HG02884 (cell line): ENCODE measurements at regions not wholly inside any gene's neighbourhood (a gene's known extent, or its start where the extent isn't known, plus 50 kb on each side); places are given as distances from the start of the nearest gene placed in this dataset.
"Not testable (repeated sequence)": the region's sequence is repeated elsewhere in the genome, so short reads cannot be mapped to it uniquely, and the experiment has no call there.

ENCODE experiments used
- ATAC-seq: cut with Tn5 transposase; IDR thresholded peaks from one replicate; pipeline ENCODE4 v1.9.1; 2021; ENCODE audit warnings: mild to moderate bottlenecking, moderate library complexity; ENCODE audit not compliant: unreplicated experiment

DNA sequence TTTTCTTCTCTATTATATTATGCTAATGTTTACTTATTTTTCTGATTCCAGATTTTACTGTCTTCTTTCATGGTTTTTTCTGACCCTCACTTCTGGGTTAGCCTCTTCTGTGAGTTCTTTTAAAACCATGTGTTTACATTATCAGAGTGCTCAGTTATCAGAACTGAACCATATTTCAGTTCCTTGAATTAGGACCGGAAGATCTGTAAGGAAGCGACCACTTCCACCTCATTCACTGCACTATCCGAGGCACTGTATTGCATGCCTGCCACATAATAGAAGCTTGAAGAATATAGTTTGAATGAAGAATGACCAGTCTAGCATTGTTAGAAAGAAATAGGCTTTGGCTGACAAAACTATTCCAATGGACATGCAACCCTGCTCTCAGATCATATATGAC lies 281.0 kb upstream of the DEPDC1 start:
- no peak for ATAC-seq

DNA sequence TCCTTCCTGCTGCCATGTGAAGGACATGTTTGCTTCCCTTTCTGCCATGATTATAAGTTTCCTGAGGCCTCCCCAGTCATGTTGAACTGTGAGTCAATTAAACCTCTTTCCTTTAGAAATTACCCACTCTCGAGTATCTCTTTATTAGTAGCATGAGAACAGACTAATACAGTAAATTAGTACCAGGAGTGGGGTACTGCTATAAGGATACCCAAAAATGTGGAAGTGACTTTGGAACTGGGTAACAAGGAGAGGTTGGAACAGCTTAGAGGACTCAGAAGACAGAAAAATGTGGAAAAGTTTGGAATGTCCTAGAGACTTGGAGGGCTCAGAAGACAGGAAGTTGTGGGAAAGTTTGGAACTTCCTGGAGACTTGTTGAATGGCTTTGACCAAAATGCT lies 283.0 kb upstream of the DEPDC1 start:
- not testable (repeated sequence) for ATAC-seq

DNA sequence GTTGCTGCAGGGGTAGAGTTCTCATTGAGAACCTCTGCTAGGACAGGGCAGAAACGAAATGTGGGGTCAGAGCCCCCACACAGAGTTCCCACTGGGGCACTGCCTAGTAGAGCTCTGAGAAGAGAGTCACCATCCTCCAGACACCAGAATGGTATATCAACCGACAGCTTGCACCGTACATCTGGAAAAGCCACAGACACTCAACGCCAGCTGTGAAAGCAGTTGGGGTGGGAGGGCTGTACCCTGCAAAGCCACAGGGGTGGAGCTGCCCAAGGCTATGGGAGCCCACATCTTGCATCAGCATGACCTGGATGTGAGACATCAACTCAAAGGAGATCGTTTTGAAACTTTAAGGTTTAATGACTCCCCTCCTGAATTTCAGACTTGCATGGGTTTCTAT lies 284.0 kb upstream of the DEPDC1 start:
- no peak for ATAC-seq

DNA sequence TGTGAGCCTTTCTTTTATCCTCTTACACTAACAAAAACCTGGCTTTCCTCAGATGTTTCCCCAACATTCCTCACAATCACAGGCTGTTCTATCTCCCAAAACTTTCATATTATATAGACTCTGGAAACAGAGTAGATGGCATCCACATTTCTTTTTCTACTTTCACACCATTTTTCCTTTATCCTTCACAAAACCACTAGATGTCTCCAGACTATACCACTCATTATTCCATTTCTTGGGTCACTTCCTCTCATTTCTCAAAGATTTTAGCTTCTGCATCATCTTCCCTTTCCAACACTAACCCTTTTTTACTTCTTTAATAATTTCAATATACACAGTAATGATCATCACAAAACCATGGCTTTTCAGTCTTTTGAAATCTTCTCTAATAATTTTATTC lies 286.0 kb upstream of the DEPDC1 start:
- no peak for ATAC-seq

DNA sequence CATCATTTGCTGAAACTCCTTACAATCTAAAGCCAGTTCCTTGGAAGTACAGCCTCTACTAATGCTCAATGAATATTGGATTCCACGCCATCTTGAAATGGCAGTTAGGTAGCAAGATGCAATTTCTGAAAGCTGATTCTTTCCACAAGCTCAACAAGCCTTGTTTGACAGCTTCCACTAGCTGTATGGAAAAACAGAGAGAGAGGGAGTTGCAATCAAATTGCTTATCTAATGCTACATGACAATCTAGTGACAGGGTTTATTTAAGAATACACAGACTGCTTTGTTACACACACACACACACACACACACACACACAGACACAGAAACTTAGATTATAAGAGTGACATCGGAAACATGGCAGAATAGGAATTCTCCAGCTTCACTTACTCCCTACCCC lies 288.4 kb upstream of the DEPDC1 start:
- no peak for ATAC-seq

DNA sequence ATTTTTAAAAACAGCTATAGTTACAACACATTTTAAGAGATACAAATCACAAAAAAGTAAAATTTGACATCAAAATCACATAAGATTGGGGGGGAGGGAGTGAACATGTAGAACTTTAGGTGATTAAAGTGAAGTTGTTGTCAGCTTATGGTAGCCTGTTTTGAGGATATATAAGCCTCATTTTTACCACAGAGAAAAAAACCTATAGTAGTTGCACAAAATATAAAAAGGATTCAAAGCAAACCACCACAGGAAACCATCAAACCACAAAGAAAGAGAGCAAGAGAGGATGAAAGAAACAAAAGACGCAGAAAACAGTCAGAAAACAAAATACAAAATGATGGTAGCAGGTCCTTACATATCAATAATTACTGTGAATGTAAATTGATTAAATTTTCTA lies 291.9 kb upstream of the DEPDC1 start:
- ATAC-seq = no peak

DNA sequence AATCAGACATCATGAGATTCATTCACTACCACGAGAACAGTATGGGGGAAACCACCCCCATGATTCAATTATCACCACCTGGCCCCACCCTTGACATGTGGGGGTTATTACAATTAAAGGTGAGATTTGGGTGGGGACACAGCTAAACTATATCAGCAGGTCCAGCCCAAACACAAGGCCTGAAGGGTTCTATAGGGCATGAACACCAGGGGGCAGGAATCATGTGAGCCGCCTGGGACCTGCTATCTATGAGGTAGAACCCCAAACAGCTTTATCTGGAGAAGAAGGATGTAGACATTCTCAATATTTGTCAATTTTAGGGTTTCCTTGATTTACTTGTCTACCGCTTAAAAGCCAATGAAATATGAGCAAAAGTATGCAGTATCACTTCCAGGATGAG lies 294.9 kb upstream of the DEPDC1 start:
- ATAC-seq = no peak

DNA sequence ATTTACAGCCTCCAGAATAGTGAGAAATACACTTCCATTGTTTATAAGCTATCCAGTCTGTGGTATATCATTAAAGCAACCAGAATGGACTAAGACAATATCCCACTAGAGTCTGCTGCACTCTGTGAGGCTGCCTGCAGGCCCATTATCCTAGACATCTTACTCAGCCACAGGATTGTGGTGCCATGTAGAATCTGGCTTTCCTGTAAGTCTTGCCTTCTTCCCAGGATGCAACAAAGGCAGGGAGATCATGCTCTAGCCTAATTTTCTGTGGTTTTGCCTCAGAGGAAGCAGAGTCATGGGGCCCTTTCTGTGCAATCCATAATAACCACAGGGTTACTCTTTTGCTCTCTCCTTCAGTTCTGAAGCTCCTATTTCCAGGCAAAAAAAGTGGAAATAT lies 299.1 kb upstream of the DEPDC1 start:
- no peak for ATAC-seq

DNA sequence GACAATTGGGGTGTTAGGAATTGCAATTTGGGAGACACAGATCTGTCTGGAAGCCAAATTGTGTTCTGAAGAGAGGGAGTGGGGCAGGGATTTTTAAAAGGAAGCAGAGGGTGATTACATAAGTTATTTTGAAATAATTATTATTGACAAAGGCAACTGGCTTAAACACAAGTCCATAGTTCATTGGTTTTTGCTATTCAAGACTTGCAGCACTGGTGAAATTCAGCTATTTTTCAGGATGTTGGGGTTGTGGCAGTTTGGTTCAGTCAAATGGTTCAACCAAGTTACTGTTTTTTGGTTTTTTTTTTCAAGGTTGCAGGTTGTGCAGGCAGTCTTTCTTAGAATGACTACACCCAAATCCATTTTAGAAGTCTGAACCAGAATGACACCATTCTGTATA lies 300.0 kb upstream of the DEPDC1 start:
- no peak for ATAC-seq

DNA sequence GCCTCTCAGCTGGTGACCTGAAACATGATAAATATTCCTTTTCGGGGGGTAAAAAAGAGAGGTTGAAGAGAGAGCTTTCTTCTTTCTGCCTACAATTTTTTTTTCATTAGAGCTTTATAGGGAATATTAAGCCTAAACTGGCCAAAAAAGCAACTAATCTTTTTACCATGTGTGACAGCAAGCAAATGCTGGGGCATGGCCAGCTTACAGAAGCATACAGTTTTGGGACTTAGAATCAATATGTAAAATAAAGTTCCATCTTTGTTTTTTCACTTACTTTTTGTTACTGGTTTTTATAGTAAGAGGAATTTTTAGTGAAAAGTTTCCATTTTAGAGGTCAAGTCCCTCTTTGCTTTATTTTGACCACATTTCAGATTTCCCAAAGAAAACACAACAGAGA lies 301.2 kb upstream of the DEPDC1 start:
- no peak for ATAC-seq

DNA sequence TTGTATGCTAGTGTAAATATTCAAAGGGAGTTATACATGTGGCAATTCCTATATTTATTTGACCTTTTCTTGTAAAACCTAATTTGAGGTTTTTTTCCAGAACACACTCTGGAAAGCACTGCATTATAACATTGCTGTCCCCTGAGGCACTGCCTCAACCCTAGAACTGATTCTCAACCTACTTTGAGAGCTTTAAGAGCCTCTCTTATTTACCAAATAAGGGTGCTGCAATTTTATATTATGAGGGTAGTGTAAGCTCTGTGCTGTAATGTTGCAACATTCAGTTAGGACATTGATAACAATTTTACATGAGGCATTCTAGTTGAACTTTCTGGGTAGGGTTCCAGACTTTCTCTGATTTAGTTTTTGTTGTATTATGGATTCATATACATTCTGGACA lies 302.2 kb upstream of the DEPDC1 start:
- ATAC-seq = no peak

DNA sequence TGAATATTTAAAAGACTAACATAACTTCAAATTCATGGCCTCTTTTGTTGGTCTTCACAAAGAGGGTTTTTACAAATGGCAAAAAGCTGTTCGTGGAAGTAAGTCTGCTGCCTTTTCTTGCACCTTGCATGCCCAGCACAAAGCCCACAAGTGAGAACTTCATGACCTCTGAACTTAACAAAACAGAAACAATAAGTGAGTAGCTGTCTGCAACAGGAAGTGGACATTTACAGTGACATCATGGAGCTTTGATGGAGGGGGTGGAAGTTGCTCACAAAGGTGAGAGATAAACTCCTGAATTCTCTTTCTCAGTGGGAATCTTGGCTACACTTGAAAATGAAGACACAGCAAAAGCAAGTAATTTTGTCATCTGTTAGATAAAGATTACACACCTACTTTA lies 303.3 kb upstream of the DEPDC1 start:
- no peak for ATAC-seq

DNA sequence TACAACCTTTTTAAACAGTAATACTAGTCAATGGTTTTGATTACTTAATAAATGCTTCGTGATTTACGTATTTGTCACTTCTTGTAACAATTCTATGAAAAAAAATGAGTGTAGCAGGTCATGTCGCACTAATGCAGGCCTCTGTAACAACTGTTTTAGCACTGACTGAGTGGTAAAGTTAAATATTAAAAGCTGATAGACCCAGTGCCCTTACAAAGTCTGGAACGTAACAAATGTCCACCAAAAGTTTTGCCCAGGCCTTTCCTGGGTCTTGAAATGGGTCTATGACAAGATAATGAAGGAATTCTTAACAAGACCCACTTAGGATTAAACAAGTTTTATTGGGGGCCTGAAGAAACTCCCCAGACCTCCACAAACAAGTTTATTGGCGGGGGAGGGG lies 304.6 kb upstream of the DEPDC1 start:
- ATAC-seq = no peak

DNA sequence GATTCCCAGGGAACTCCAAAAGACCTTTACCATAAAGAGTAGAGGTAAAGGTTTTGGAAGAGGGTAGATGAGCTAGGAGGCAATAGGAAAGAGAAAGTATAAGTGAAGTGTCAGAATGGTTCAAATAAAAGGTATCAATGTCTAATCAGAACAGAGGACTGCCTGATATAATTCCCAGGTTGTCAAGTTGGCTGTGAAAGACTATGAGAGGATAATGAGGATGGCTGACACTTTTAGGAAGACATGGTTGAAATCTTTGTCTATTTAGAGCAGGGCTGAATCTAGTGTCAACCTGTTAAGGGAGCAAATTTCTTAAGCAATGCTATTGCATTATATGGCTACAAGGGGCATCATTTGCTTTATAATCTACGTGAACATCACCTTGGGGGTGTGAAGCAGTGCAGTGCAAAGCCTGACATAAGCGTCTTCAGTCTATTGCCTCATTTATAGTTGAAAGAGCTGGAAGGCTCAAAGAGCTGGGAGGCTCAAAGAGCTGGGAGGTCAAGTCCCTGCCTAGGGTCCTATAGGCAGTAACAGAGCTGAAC lies 308.3 kb upstream of the DEPDC1 start:
- no peak for ATAC-seq

DNA sequence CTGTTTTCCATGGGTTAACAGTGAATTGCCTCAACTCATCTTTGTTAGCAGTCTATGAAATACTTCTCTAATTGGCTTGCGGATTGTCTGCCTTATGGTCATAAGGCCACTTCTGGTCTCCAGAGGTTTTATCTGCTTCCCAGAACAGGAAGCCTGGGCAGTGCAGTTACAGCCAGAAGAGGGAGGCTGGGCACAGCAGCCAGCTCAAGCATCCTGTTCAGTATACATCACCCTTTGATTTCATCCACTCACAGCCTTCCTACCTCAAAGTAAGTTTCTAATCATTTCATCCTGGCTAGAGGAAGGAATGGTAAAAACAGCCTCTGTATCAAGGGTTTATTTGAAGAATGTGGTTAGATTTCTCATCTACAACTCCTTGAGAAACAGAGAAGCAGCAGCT lies 311.5 kb upstream of the DEPDC1 start:
- no peak for ATAC-seq

DNA sequence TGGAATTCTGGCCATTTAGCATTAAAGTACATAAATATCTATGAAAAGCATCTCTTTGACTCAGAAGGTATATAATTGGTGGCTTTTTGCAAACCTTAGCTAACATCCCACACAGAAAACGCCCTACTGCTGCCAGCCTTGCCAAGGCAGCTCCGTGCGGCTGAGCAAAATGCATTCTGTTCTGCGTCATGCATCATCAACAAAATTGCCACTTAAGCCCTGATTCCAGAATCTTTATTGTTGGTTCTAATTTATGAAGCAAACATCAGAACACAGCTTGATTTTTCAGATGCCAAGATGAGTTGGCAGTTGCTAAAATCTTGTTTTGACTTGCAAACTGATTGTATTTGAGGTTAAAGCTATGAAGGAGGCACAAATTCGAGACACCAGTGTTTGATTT lies 314.9 kb upstream of the DEPDC1 start:
- no peak for ATAC-seq

DNA sequence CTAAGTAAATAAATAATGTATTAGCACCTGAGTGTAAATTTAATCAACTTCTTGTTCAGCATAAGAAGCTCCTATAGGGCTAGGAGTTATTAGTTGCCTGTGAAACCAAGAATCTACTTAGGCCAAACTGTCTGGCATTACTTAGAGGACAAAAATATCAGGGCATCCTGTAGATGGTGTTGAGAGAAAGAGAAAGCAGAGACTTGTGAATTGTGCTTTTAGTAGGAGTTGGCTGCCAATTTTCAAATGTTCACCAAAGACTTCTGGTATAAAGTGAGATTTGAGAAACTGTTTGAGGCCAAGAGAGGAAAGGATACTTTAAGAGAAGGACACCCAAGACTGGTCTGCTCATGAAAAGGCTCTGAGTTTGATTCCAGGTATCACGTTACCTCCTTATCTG lies 315.5 kb upstream of the DEPDC1 start:
- ATAC-seq = no peak

DNA sequence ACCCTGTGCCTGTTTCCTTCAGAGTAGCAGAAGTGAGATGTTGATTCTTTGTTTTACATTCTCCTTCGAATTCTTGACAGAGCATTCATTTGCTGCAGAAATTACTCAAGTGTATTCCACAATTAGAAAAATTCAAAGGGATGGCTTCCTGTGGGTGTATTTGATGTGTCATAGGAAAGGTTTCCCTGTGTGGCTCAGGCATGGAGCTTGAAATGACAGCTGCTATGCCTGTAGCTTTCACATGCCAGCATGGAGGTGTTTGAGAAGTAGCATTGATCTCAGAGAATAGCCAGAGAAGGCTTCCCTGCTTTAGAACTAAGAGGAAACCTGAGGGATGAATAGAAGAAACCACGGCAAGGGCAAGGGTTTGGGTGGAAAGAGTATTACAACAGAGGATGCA lies 317.2 kb upstream of the DEPDC1 start:
- no peak for ATAC-seq

DNA sequence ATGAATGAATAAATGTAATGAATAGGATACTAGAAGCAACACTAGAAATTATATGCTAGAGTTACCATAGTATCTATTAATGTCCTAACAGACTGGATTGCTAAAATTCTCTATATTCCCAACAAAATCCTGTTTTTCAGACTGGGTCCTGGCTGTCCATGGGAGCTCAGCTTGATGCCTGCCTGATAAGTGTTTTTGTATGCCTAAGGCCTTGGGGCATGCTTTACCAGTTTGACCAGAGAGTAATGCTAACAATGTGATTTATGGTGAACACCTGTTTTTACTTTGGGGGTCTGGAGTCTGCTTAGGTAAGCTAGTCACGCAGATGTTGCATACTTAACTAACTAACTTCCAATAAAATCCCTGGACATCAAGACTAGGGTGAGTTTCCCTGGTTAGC lies 318.8 kb upstream of the DEPDC1 start:
- ATAC-seq = no peak

DNA sequence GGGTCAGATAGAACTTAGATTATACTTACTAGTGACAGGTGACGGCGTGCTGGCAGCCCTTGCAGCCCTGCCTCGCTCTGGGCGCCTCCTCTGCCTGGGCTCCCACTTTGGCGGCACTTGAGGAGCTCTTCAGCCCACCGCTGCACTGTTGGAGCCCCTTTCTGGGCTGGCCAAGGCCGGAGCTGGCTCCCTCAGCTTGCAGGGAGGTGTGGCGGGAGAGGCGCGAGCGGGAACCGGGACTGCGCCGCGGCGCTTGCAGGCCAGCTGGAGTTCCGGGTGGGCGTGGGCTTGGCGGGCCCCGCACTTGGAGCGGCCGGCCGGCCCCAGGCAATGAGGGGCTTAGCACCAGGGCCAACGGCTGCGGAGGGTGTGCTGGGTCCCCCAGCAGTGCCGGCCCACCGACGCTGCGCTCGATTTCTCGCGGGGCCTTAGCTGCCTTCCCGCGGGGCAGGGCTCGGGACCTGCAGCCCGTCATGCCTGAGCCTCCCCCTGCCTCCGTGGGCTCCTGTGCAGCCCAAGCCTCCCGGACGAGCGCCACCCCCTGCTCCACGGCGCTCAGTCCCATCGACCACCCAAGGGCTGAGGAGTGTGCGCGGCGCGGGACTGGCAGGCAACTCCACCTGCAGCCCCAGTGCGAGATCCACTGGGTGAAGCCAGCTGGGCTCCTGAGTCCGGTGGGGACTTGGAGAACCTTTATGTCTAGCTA lies 320.8 kb upstream of the DEPDC1 start:
- ATAC-seq = not testable (repeated sequence)

DNA sequence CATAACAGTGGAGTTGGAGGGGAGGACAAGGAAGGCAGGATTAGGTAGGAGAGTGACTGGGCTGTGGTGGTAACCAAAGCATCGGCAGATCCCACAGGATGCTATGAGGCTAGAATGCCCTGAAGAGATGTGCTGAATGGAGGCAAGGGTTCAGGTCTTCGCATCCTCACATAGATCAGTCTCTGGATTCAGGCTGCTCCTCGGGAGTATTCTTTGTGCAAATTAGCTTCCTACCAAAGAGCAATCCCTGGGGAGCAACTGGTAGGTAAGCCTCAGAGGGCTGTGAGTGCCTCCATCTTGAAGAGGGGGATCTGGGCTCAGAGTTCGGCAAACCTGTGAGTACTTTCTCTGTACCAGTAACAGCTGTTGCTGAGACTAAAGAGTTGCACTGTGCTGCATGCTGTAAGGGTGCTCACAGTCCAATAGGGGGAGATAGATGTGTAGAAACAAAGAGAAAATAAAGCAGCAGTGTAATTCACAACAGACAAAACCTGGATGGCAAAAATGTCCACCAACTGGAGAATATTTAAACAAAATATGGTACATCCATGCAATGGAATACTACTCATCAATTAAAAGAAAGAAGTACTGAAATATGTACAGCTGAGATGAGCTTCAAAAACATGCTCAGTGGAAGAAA lies 322.4 kb upstream of the DEPDC1 start:
- ATAC-seq = no peak

DNA sequence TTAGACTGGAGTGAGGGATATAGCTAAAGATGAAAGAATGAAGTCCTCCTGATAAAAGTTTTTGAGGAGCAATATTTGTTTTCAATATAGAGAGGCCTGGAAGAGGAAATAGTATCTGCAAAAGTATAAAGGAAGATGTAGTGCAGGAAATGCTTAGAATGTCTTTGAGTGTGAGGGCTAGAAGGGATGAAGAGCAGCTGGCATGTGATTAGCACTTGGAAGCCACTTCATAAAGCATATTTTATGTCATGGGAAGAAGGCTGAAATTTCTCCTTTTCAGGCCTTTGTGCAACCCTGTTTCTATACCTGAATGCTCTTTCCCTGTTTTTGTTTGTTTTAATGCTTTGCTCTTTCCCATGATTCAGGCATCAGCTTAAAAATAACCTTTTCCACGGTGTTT lies 323.3 kb upstream of the DEPDC1 start:
- ATAC-seq = no peak

DNA sequence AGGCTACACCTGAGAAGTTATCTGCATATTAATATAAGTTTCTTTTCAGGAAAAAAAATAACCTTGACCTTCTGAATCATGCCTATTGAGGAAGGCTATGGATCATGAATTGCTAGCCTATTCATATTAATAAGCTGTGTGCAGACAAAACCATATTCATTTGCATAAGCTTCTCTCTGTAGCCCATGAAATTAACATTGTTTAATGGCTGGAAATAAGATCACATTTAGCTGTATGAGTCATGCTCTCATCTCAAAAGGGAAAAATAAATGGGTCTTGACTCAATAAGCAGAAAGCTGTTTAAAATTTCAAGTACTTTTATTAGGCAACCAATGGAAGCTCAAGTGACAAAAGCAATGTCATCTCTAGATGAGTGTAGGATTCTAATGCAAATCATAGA lies 330.0 kb upstream of the DEPDC1 start:
- no peak for ATAC-seq
